H9 (cell line): ENCODE measurements at regions not wholly inside any gene's neighbourhood (a gene's known extent, or its start where the extent isn't known, plus 50 kb on each side); places are given as distances from the start of the nearest gene placed in this dataset.

Experiments used
- DNase-seq: peaks from one replicate; pipeline ENCODE4 v3.0.0-alpha.2; 2017
- H2AFZ ChIP-seq: one replicate; pipeline ENCODE4 v1.6.1; 2013; ENCODE audit warnings: mild to moderate bottlenecking, low read length, control low read depth, moderate library complexity
- H2AK5ac ChIP-seq: 2 replicates; pipeline ENCODE4 v1.6.1; 2013; ENCODE audit warnings: low read length, control low read depth, mixed read lengths; ENCODE audit not compliant: insufficient read length
- H2BK120ac ChIP-seq: one replicate; pipeline ENCODE4 v1.6.1; 2013; ENCODE audit warnings: low read depth, mild to moderate bottlenecking, low read length, control low read depth, inconsistent platforms; ENCODE audit not compliant: poor library complexity, severe bottlenecking
- H2BK12ac ChIP-seq: 2 replicates; pipeline ENCODE4 v1.6.1; 2013; ENCODE audit warnings: low read length, control low read depth, mixed read lengths, low read depth; ENCODE audit not compliant: insufficient read length
- H2BK15ac ChIP-seq: 2 replicates; pipeline ENCODE4 v1.6.1; 2013; ENCODE audit warnings: low read depth, low read length, control low read depth
- H2BK20ac ChIP-seq: one replicate; pipeline ENCODE4 v1.6.1; 2013; ENCODE audit warnings: low read depth, mild to moderate bottlenecking, low read length, control low read depth, inconsistent platforms; ENCODE audit not compliant: poor library complexity, severe bottlenecking
- H2BK5ac ChIP-seq: 2 replicates; pipeline ENCODE4 v1.6.1; 2013; ENCODE audit warnings: low read length, control low read depth, mixed read lengths; ENCODE audit not compliant: insufficient read length
- H3K14ac ChIP-seq: 2 replicates; pipeline ENCODE4 v1.6.1; 2013; ENCODE audit warnings: low read length, control low read depth; ENCODE audit not compliant: insufficient read depth
- H3K18ac ChIP-seq: 2 replicates; pipeline ENCODE4 v1.6.1; 2013; ENCODE audit warnings: low read depth, mild to moderate bottlenecking, mixed read lengths, low read length, control low read depth; ENCODE audit not compliant: insufficient read length
- H3K23ac ChIP-seq: 2 replicates; pipeline ENCODE4 v1.6.1; 2013; ENCODE audit warnings: low read length, control low read depth, mixed read lengths, low read depth; ENCODE audit not compliant: insufficient read length
- H3K23me2 ChIP-seq: 2 replicates; pipeline ENCODE4 v1.6.1; 2013; ENCODE audit warnings: low read depth, mild to moderate bottlenecking, mixed read lengths, low read length, control low read depth; ENCODE audit not compliant: insufficient read length, poor library complexity, severe bottlenecking
- H3K27ac ChIP-seq: 2 replicates; pipeline ENCODE4 v1.5.1; 2013; ENCODE audit warnings: low read length, control low read depth, mixed read lengths, low read depth; ENCODE audit not compliant: insufficient read length
- H3K27me3 ChIP-seq: 2 replicates; pipeline ENCODE4 v1.6.1; 2013; ENCODE audit warnings: low read length, control low read depth, inconsistent platforms; ENCODE audit not compliant: insufficient read depth
- H3K4ac ChIP-seq: 2 replicates; pipeline ENCODE4 v1.6.1; 2013; ENCODE audit warnings: low read depth, mild to moderate bottlenecking, control low read depth, inconsistent platforms, low read length, moderate library complexity
- H3K4me1 ChIP-seq: 2 replicates; pipeline ENCODE4 v1.6.1; 2013; ENCODE audit warnings: low read length, control low read depth, inconsistent platforms; ENCODE audit not compliant: insufficient read depth
- H3K4me2 ChIP-seq: 2 replicates; pipeline ENCODE4 v1.6.1; 2013; ENCODE audit warnings: low read length, control low read depth, mixed read lengths; ENCODE audit not compliant: insufficient read length, insufficient read depth
- H3K56ac ChIP-seq: 2 replicates; pipeline ENCODE4 v1.6.1; 2013; ENCODE audit warnings: low read depth, mild to moderate bottlenecking, mixed read lengths, low read length, control low read depth; ENCODE audit not compliant: insufficient read length
- H3K79me1 ChIP-seq: 2 replicates; pipeline ENCODE4 v1.6.1; 2013; ENCODE audit warnings: low read depth, mild to moderate bottlenecking, moderate library complexity, low read length, control low read depth, inconsistent platforms; ENCODE audit not compliant: insufficient read depth, poor library complexity, severe bottlenecking
- H3K79me2 ChIP-seq: 2 replicates; pipeline ENCODE4 v1.6.1; 2013; ENCODE audit warnings: low read length, control low read depth, inconsistent platforms; ENCODE audit not compliant: insufficient read depth
- H3K9ac ChIP-seq: 2 replicates; pipeline ENCODE4 v1.6.1; 2013; ENCODE audit warnings: low read length, control low read depth, mixed read lengths; ENCODE audit not compliant: insufficient read length; ENCODE audit errors: extremely low read depth
- H3K9me3 ChIP-seq: one replicate; pipeline ENCODE4 v1.6.1; 2013; ENCODE audit warnings: low read depth, low read length, inconsistent platforms; ENCODE audit not compliant: control insufficient read depth
- H3T11ph ChIP-seq: one replicate; pipeline ENCODE4 v1.6.1; 2013; ENCODE audit warnings: mild to moderate bottlenecking, low read length, control low read depth, inconsistent platforms
- H4K20me1 ChIP-seq: one replicate; pipeline ENCODE4 v1.6.1; 2013; ENCODE audit not compliant: control insufficient read depth, insufficient read length, insufficient read depth
- H4K5ac ChIP-seq: 2 replicates; pipeline ENCODE4 v1.6.1; 2013; ENCODE audit warnings: low read depth, mild to moderate bottlenecking, mixed read lengths, low read length, control low read depth; ENCODE audit not compliant: insufficient read length
- H4K8ac ChIP-seq: replicated peaks from 2 replicates; pipeline ENCODE4 v1.6.1; 2013; ENCODE audit warnings: low read length, control low read depth, mixed read lengths, low read depth; ENCODE audit not compliant: insufficient read length
- H4K91ac ChIP-seq: 2 replicates; pipeline ENCODE4 v1.6.1; 2013; ENCODE audit warnings: low read depth, mild to moderate bottlenecking, moderate library complexity, mixed read lengths, low read length, control low read depth; ENCODE audit not compliant: insufficient read length
- H3K27ac Mint-ChIP-seq, 3 experiments: 2 replicates in 2 of 3; 3 replicates in 1 of 3; pipeline ENCODE4 v1.8.0; 2020 to 2021; ENCODE audit warnings: mixed read lengths in 3 of 3, mild to moderate bottlenecking in 1 of 3, moderate library complexity in 1 of 3
- H3K27me3 Mint-ChIP-seq: 2 replicates; pipeline ENCODE4 v1.8.0; 2021; ENCODE audit warnings: low read depth, mild to moderate bottlenecking, moderate library complexity, mixed read lengths
- H3K36me3 Mint-ChIP-seq, 3 experiments: 2 replicates in 2 of 3; 3 replicates in 1 of 3; pipeline ENCODE4 v1.8.0; 2020 to 2021; ENCODE audit warnings: low read depth in 3 of 3, mixed read lengths in 3 of 3; ENCODE audit not compliant: insufficient read depth in 1 of 3
- H3K4me1 Mint-ChIP-seq, 2 experiments: 2 replicates each; pipeline ENCODE4 v1.8.0; 2020; ENCODE audit warnings: mixed read lengths in 2 of 2
- H3K4me3 Mint-ChIP-seq, 2 experiments: 2 replicates in 1 of 2; 3 replicates in 1 of 2; pipeline ENCODE4 v1.8.0; 2020 to 2021; ENCODE audit warnings: mild to moderate bottlenecking in 2 of 2, mixed read lengths in 2 of 2, moderate library complexity in 1 of 2
- H3K9me3 Mint-ChIP-seq, 2 experiments: 2 replicates in 1 of 2; 3 replicates in 1 of 2; pipeline ENCODE4 v1.8.0; 2020; ENCODE audit warnings: mild to moderate bottlenecking in 2 of 2, mixed read lengths in 2 of 2, moderate library complexity in 1 of 2
- whole genome bisulfite sequencing: extraction: QIAGEN DNeasy Blood & Tissue Kit; methylation state at CpG from one replicate; pipeline ENCODE4 v1.1.7; 2013; ENCODE audit warnings: missing lambda C conversion rate, low lambda C conversion rate, mixed read lengths; ENCODE audit not compliant: insufficient read length; ENCODE audit errors: extremely low coverage; 5-methylcytosine and 5-hydroxymethylcytosine counted together
- TF ChIP-seq, protein P1 (sequence below): fragments of 200-600 bp; sonication (generic); conservative IDR thresholded peaks from 3 replicates; pipeline ENCODE4 v1.8.0; 2021; ENCODE audit warnings: antibody characterized with exemption, mild to moderate bottlenecking

DNA sequence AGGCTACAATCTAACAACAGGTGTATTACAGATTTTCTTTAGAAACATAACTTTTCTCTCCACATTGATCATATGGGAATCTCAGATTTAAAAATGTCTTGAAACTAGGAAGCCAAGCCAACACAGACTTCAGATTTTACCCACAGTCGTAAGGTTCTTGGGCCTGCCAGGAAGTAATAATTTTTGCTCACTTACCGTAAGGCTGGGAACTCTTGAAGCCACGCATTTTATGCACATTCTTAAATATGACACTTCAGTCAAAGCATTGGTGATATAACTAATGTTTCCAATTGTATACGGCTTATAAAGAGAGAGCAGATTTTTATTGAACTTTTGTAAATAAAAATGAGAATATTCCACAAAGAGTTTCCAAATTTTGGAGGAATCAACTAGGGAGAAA lies 328.9 kb upstream of the TRPC7 start:
- Histone ChIP-seq H3K23ac (no peak overlapping the region), H3K56ac (no peak overlapping the region), H2BK120ac (no peak overlapping the region), H4K20me1 (no peaks in the 10 kb centered on the region), H4K8ac (no peak overlapping the region), H3K79me1 (no peaks in the 10 kb centered on the region), H3K23me2 (no peaks in the 10 kb centered on the region), H3K9me3 (no peaks in the 10 kb centered on the region), H3K79me2 (no peaks in the 10 kb centered on the region), H2BK20ac (no peak overlapping the region), H3K18ac (no peak overlapping the region), H3K4me1 (peaks cover 4% of the 10 kb centered on the region; the same call in 1 of the 2 replicates), H3K4me2 (no peak overlapping the region), H2BK5ac (no peak overlapping the region), H2AK5ac (no peak overlapping the region), H2BK15ac (no peak overlapping the region), H3T11ph (no peak overlapping the region), H3K4ac (no peak overlapping the region), H3K27me3 (no peaks in the 10 kb centered on the region), H2BK12ac (no peak overlapping the region), H4K5ac (no peak overlapping the region), H2AFZ (no peak overlapping the region), H3K9ac (no peak overlapping the region), H3K14ac (no peak overlapping the region), H4K91ac (no peak overlapping the region), H3K27ac (no peak overlapping the region)
- DNase-seq, result no peak
- peaks cover 6 to 11% of the 10 kb centered on the region in 2 experiments for H3K4me1 Mint-ChIP-seq
- H3K4me3 Mint-ChIP-seq, result no peak overlapping the region
- H3K9me3 Mint-ChIP-seq, result peaks cover 3 to 8% of the 10 kb centered on the region in 2 experiments; a peak in 4 of 5 replicates
- TF ChIP-seq, protein P1, sequence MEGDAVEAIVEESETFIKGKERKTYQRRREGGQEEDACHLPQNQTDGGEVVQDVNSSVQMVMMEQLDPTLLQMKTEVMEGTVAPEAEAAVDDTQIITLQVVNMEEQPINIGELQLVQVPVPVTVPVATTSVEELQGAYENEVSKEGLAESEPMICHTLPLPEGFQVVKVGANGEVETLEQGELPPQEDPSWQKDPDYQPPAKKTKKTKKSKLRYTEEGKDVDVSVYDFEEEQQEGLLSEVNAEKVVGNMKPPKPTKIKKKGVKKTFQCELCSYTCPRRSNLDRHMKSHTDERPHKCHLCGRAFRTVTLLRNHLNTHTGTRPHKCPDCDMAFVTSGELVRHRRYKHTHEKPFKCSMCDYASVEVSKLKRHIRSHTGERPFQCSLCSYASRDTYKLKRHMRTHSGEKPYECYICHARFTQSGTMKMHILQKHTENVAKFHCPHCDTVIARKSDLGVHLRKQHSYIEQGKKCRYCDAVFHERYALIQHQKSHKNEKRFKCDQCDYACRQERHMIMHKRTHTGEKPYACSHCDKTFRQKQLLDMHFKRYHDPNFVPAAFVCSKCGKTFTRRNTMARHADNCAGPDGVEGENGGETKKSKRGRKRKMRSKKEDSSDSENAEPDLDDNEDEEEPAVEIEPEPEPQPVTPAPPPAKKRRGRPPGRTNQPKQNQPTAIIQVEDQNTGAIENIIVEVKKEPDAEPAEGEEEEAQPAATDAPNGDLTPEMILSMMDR, result no peak
- no CpG with 5 or more reads among the region's 4 CpGs for WGBS
- peaks cover 0 to 7% (median 5%) of the 10 kb centered on the region in 3 experiments; a peak in 3 of 7 replicates for H3K36me3 Mint-ChIP-seq
- H3K27ac Mint-ChIP-seq, result no peak overlapping the region
- H3K27me3 Mint-ChIP-seq, result no peaks in the 10 kb centered on the region
